WTC11 (cell line): ENCODE measurements at regions not wholly inside any gene's neighbourhood (a gene's known extent, or its start where the extent isn't known, plus 50 kb on each side); places are given as distances from the start of the nearest gene placed in this dataset.

Experiments used
- ATAC-seq: fragments of 200-7000 bp; cut with Tn5 transposase; 2 replicates; pipeline ENCODE4 v1.10.0; 2021; ENCODE audit warnings: mild to moderate bottlenecking, moderate library complexity
- CTCF ChIA-PET: fragments of 300-600 bp; sonication (Branson Sonifier 250); formaldehyde crosslinking; loops from one replicate; lab custom pipeline; 2021; ENCODE audit warnings: antibody characterized with exemption; lab: Charles Lee
- POLR2A ChIA-PET: fragments of 350-600 bp; sonication (Branson Sonifier 250); formaldehyde crosslinking; loops from one replicate; lab custom pipeline; 2021; ENCODE audit warnings: antibody characterized with exemption; lab: Charles Lee
- DNase-seq: peaks from one replicate; pipeline ENCODE4 v3.0.0; 2021; ENCODE audit warnings: low spot score
- H3K27ac Mint-ChIP-seq: 2 replicates; pipeline ENCODE4 v1.8.0; 2021; ENCODE audit warnings: mixed read lengths
- H3K27me3 Mint-ChIP-seq: 2 replicates; pipeline ENCODE4 v1.8.0; 2021; ENCODE audit warnings: low read depth, mild to moderate bottlenecking, moderate library complexity, mixed read lengths
- H3K36me3 Mint-ChIP-seq: 2 replicates; pipeline ENCODE4 v1.8.0; 2021; ENCODE audit warnings: mixed read lengths
- H3K4me1 Mint-ChIP-seq: 2 replicates; pipeline ENCODE4 v1.8.0; 2022; ENCODE audit warnings: mixed read lengths
- H3K4me3 Mint-ChIP-seq: 2 replicates; pipeline ENCODE4 v1.8.0; 2021; ENCODE audit warnings: mild to moderate bottlenecking, moderate library complexity, mixed read lengths
- H3K9me3 Mint-ChIP-seq: 2 replicates; pipeline ENCODE4 v1.8.0; 2021; ENCODE audit warnings: mixed read lengths
- ARID4B ChIP-seq: sonication (generic); formaldehyde crosslinking; IDR thresholded peaks from 2 replicates; pipeline ENCODE4 v1.8.0; 2023; ENCODE audit warnings: missing genetic modification reagents, mild to moderate bottlenecking, borderline replicate concordance
- CREM ChIP-seq: sonication (generic); formaldehyde crosslinking; IDR thresholded peaks from 2 replicates; pipeline ENCODE4 v1.8.1; 2022; ENCODE audit warnings: mild to moderate bottlenecking, missing genetic modification reagents, moderate library complexity
- EMX1 ChIP-seq: fragments of 250-450 bp; sonication (Bioruptor Pico); IDR thresholded peaks from 2 replicates; pipeline ENCODE4 v1.8.0; 2021; ENCODE audit warnings: mild to moderate bottlenecking
- FOXK1 ChIP-seq: sonication (generic); formaldehyde crosslinking; IDR thresholded peaks from 2 replicates; pipeline ENCODE4 v1.8.0; 2022; ENCODE audit warnings: mild to moderate bottlenecking, moderate library complexity, missing genetic modification reagents
- GTF2I ChIP-seq: fragments of 250-450 bp; sonication (Bioruptor Pico); conservative IDR thresholded peaks from 2 replicates; pipeline ENCODE4 v1.4.0; 2021; ENCODE audit warnings: mild to moderate bottlenecking
- MXD4 ChIP-seq: fragments of 250-450 bp; sonication (Bioruptor Pico); IDR thresholded peaks from 2 replicates; pipeline ENCODE4 v1.8.0; 2021; ENCODE audit warnings: mild to moderate bottlenecking, moderate library complexity, borderline replicate concordance
- NR3C1 ChIP-seq: sonication (generic); formaldehyde crosslinking; conservative IDR thresholded peaks from 2 replicates; pipeline ENCODE4 v1.8.1; 2023; ENCODE audit warnings: low read depth, mild to moderate bottlenecking, missing genetic modification reagents
- SP1 ChIP-seq: sonication (generic); formaldehyde crosslinking; conservative IDR thresholded peaks from 2 replicates; pipeline ENCODE4 v1.8.1; 2022; ENCODE audit warnings: missing genetic modification reagents
- STAT6 ChIP-seq: sonication (generic); formaldehyde crosslinking; conservative IDR thresholded peaks from 2 replicates; pipeline ENCODE4 v1.8.1; 2023; ENCODE audit warnings: mild to moderate bottlenecking, low read depth, missing genetic modification reagents, moderate library complexity
- TEAD1 ChIP-seq: sonication (generic); formaldehyde crosslinking; IDR thresholded peaks from 2 replicates; pipeline ENCODE4 v1.8.0; 2022; ENCODE audit warnings: mild to moderate bottlenecking, missing genetic modification reagents
- TEAD4 ChIP-seq: sonication (generic); formaldehyde crosslinking; IDR thresholded peaks from 2 replicates; pipeline ENCODE4 v1.8.0; 2022; ENCODE audit warnings: mild to moderate bottlenecking, missing genetic modification reagents
- TP53 ChIP-seq: sonication (generic); formaldehyde crosslinking; IDR thresholded peaks from 2 replicates; pipeline ENCODE4 v1.8.1; 2023; ENCODE audit warnings: mild to moderate bottlenecking, missing genetic modification reagents
- USF2 ChIP-seq: sonication (generic); formaldehyde crosslinking; IDR thresholded peaks from 2 replicates; pipeline ENCODE4 v1.8.1; 2023; ENCODE audit warnings: mild to moderate bottlenecking, missing genetic modification reagents, moderate library complexity
- ZMAT4 ChIP-seq: fragments of 250-450 bp; sonication (Bioruptor Pico); IDR thresholded peaks from 2 replicates; pipeline ENCODE4 v1.9.0; 2021; ENCODE audit warnings: mild to moderate bottlenecking
- ZNF263 ChIP-seq: sonication (generic); formaldehyde crosslinking; IDR thresholded peaks from 2 replicates; pipeline ENCODE4 v1.8.1; 2022; ENCODE audit warnings: low read depth, mild to moderate bottlenecking, moderate library complexity, missing genetic modification reagents
- ZNF396 ChIP-seq: fragments of 250-450 bp; sonication (Bioruptor Pico); IDR thresholded peaks from 2 replicates; pipeline ENCODE4 v1.8.0; 2021; ENCODE audit warnings: mild to moderate bottlenecking, moderate library complexity, borderline replicate concordance
- ZSCAN18 ChIP-seq: fragments of 250-450 bp; sonication (Bioruptor Pico); IDR thresholded peaks from 2 replicates; pipeline ENCODE4 v2.1.2; 2022; ENCODE audit warnings: mild to moderate bottlenecking, moderate library complexity

GRCh38 chr3:102194001-102194400 lies 240.8 kb upstream of the ZPLD1 start:
- H3K4me3 Mint-ChIP-seq: no peak overlapping the region
- no peak for TF ChIP-seq EMX1
- TF ChIP-seq MXD4 (CRISPR knock-in tag): no peak
- no peak for TF ChIP-seq ARID4B (CRISPR knock-in tag)
- TF ChIP-seq ZMAT4 (CRISPR knock-in tag): no peak
- no peak for TF ChIP-seq ZNF396 (CRISPR knock-in tag)
- no peak for TF ChIP-seq TEAD1
- TF ChIP-seq ZSCAN18 (CRISPR knock-in tag): no peak
- no peaks in the 10 kb centered on the region for H3K27me3 Mint-ChIP-seq
- ChIA-PET POLR2A (no interaction called here), CTCF (interaction anchor here (1.3 kb wide), 1 partner anchor 31 kb away, joined by 3 read pairs; no protein-coding TSS in a partner anchor)
- no peak for ATAC-seq
- H3K36me3 Mint-ChIP-seq: no peaks in the 10 kb centered on the region
- no peaks in the 10 kb centered on the region for H3K9me3 Mint-ChIP-seq
- DNase-seq: no peak
- peaks cover 16% of the 10 kb centered on the region for H3K4me1 Mint-ChIP-seq
- no peak overlapping the region for H3K27ac Mint-ChIP-seq

DNA sequence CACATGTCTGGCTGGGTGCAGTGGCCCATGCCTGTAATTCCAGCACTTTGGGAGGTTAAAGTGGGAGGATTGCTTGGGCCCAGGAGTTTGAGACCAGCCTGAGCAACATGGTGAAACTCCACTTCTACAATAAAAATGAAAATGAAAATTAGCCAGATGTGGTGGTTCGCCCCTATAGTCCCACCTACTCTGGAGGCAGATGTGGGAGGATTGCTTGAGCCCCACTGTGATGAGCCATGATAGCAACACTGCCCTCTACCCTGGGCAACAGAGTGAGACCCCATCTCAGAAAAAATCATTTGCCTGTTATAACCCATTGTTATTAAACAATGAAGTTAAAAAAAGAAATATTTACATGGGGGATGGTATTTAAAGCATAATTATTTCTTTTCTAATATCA lies 240.1 kb upstream of the ZPLD1 start:
- no peaks in the 10 kb centered on the region for H3K9me3 Mint-ChIP-seq
- no peak overlapping the region for H3K27ac Mint-ChIP-seq
- ATAC-seq: no peak
- no peaks in the 10 kb centered on the region for H3K27me3 Mint-ChIP-seq
- CTCF ChIA-PET: interaction anchor here (1.4 kb wide), 1 partner anchor 31 kb away, joined by 4 read pairs; no protein-coding TSS in a partner anchor
- peaks cover 16% of the 10 kb centered on the region for H3K4me1 Mint-ChIP-seq
- H3K36me3 Mint-ChIP-seq: no peaks in the 10 kb centered on the region
- POLR2A ChIA-PET: interaction anchor here (0.6 kb wide), 1 partner anchor 516 kb away, joined by 3 read pairs; no protein-coding TSS in a partner anchor
- TF ChIP-seq STAT6 (no peak), ZNF263 (CRISPR knock-in tag) (no peak), TEAD4 (CRISPR knock-in tag) (no peak), ZSCAN18 (CRISPR knock-in tag) (no peak), MXD4 (CRISPR knock-in tag) (no peak), ZMAT4 (CRISPR knock-in tag) (no peak), NR3C1 (no peak), GTF2I (no peak), SP1 (CRISPR knock-in tag) (no peak), FOXK1 (CRISPR knock-in tag) (no peak), CREM (CRISPR knock-in tag) (no peak), USF2 (no peak), TP53 (CRISPR knock-in tag) (no peak)
- DNase-seq: no peak
- H3K4me3 Mint-ChIP-seq: no peak overlapping the region
